CD4-positive, alpha-beta T cell (primary cell): ENCODE measurements at regions not wholly inside any gene's neighbourhood (a gene's known extent, or its start where the extent isn't known, plus 50 kb on each side); places are given as distances from the start of the nearest gene placed in this dataset.

ENCODE experiments used
- ATAC-seq: fragments of 200-7000 bp; cut with Tn5 transposase; one replicate; pipeline ENCODE4 v1.10.0; 2022; ENCODE audit warnings: mild to moderate bottlenecking; ENCODE audit not compliant: poor library complexity
- CTCF ChIA-PET: fragments of 350-600 bp; sonication (Branson Sonifier 250); formaldehyde crosslinking; loops from one replicate; lab custom pipeline; 2021; ENCODE audit warnings: antibody characterized with exemption, inconsistent platforms; lab: Charles Lee
- POLR2A ChIA-PET: fragments of 350-600 bp; sonication (Branson Sonifier 250); formaldehyde crosslinking; loops from one replicate; lab custom pipeline; 2021; ENCODE audit warnings: antibody characterized with exemption, inconsistent platforms; lab: Charles Lee
- DNase-seq, 14 experiments: peaks; one replicate each; pipeline ENCODE4 v3.0.0-alpha.2; 2013 to 2020; ENCODE audit warnings: mixed read lengths in 2 of 14
- H3K27ac ChIP-seq, 2 donors: one replicate each; pipeline versions ENCODE4 v1.5.1 to v1.7.0; 2013; ENCODE audit warnings: low read length in 2 of 2, low read depth in 1 of 2, mild to moderate bottlenecking in 1 of 2
- H3K27me3 ChIP-seq, 2 experiments: 1 replicate in 1 of 2; 2 replicates in 1 of 2; pipeline versions ENCODE4 v1.6.1 to v1.7.0; 2013; ENCODE audit warnings: low read length in 2 of 2, control low read depth in 1 of 2, mild to moderate bottlenecking in 1 of 2, moderate library complexity in 1 of 2; ENCODE audit not compliant: insufficient read depth in 2 of 2, control insufficient read depth in 1 of 2
- H3K36me3 ChIP-seq: one replicate; pipeline ENCODE4 v1.6.1; 2013; ENCODE audit warnings: low read length, control low read depth; ENCODE audit not compliant: insufficient read depth
- H3K4me1 ChIP-seq: one replicate; pipeline ENCODE4 v1.6.1; 2013; ENCODE audit warnings: low read length, control low read depth; ENCODE audit not compliant: insufficient read depth
- H3K4me3 ChIP-seq: one replicate; pipeline ENCODE4 v1.5.1; 2013; ENCODE audit warnings: mild to moderate bottlenecking, low read length, moderate library complexity
- H3K9me3 ChIP-seq, 2 experiments: 1 replicate in 1 of 2; 2 replicates in 1 of 2; pipeline versions ENCODE4 v1.6.1 to v1.7.0; 2013; ENCODE audit warnings: low read length in 2 of 2, mild to moderate bottlenecking in 2 of 2, control low read depth in 1 of 2, moderate library complexity in 1 of 2; ENCODE audit not compliant: control insufficient read depth in 1 of 2, insufficient read depth in 1 of 2
- H3K27ac Mint-ChIP-seq: one replicate; pipeline ENCODE4 v1.8.0; 2020; ENCODE audit warnings: mixed read lengths
- H3K27me3 Mint-ChIP-seq: one replicate; pipeline ENCODE4 v1.8.0; 2021; ENCODE audit warnings: mixed read lengths
- H3K36me3 Mint-ChIP-seq: one replicate; pipeline ENCODE4 v1.8.0; 2021; ENCODE audit warnings: low read depth, mixed read lengths
- H3K4me1 Mint-ChIP-seq: one replicate; pipeline ENCODE4 v1.8.0; 2021; ENCODE audit warnings: low read depth, mixed read lengths
- H3K4me3 Mint-ChIP-seq: one replicate; pipeline ENCODE4 v1.8.0; 2020; ENCODE audit warnings: mild to moderate bottlenecking, mixed read lengths
- H3K9me3 Mint-ChIP-seq: one replicate; pipeline ENCODE4 v1.8.0; 2020; ENCODE audit warnings: mixed read lengths
- CTCF ChIP-seq: fragments of 200-600 bp; IDR thresholded peaks from one replicate; pipeline ENCODE4 v1.8.0; 2022; ENCODE audit warnings: antibody characterized with exemption, mild to moderate bottlenecking
- intact Hi-C, 2 experiments: fragments of 100-400 bp; cut with DNase I in 1 of 2; cut with micrococcal nuclease in 1 of 2; formaldehyde crosslinking; loops; one replicate each; pipeline versions ENCODE4 v1.15.1 to v1.9.0; 2023 to 2025; cut with DNase I, micrococcal nuclease

- no peaks in the 10 kb centered on the region for H3K36me3 ChIP-seq
- DNase-seq: no peak
- Mint-ChIP-seq H3K9me3 (no peaks in the 10 kb centered on the region), H3K36me3 (no peaks in the 10 kb centered on the region), H3K27me3 (no peaks in the 10 kb centered on the region), H3K4me3 (no peak overlapping the region), H3K27ac (no peak overlapping the region), H3K4me1 (peaks cover 16% of the 10 kb centered on the region)
- H3K4me1 ChIP-seq: peaks cover 5% of the 10 kb centered on the region
- H3K9me3 ChIP-seq: peaks cover 0 to 11% of the 10 kb centered on the region in 2 experiments
- ChIA-PET POLR2A (no interaction called here), CTCF (no interaction called here)
- no peak for ATAC-seq
- H3K27me3 ChIP-seq: no peaks in the 10 kb centered on the region
- TF ChIP-seq CTCF: no peak
- H3K27ac ChIP-seq: no peak overlapping the region
- intact Hi-C loops: no loop called here
- H3K4me3 ChIP-seq: no peak overlapping the region
These were observed 198.6 kb downstream of the BCL11B start for GRCh38 chr14:99073431-99073830.

- no peaks in the 10 kb centered on the region for H3K27me3 ChIP-seq
- no peak overlapping the region for H3K4me3 Mint-ChIP-seq
- intact Hi-C loops: no loop called here
- H3K9me3 ChIP-seq: peaks cover 0 to 14% of the 10 kb centered on the region in 2 experiments
- peaks cover 5% of the 10 kb centered on the region for H3K4me1 ChIP-seq
- POLR2A ChIA-PET: no interaction called here
- no peak for TF ChIP-seq CTCF
- H3K9me3 Mint-ChIP-seq: no peaks in the 10 kb centered on the region
- H3K4me1 Mint-ChIP-seq: peaks cover 16% of the 10 kb centered on the region
- no peak for DNase-seq
- CTCF ChIA-PET: no interaction called here
- no peaks in the 10 kb centered on the region for H3K36me3 ChIP-seq
- no peaks in the 10 kb centered on the region for H3K36me3 Mint-ChIP-seq
- H3K27ac Mint-ChIP-seq: no peak overlapping the region
- H3K27me3 Mint-ChIP-seq: no peaks in the 10 kb centered on the region
- H3K27ac ChIP-seq: no peak overlapping the region
- no peak for ATAC-seq
- H3K4me3 ChIP-seq: no peak overlapping the region
These were observed 196.9 kb downstream of the BCL11B start for GRCh38 chr14:99075061-99075460.

GRCh38 chr14:99075771-99076375 lies 196.1 kb downstream of the BCL11B start:
- no peak overlapping the region for H3K27ac Mint-ChIP-seq
- CTCF ChIA-PET: no interaction called here
- H3K27me3 Mint-ChIP-seq: no peaks in the 10 kb centered on the region
- H3K4me3 Mint-ChIP-seq: no peak overlapping the region
- POLR2A ChIA-PET: no interaction called here
- Histone ChIP-seq H3K9me3 (peaks cover 0 to 14% of the 10 kb centered on the region in 2 experiments), H3K27me3 (no peaks in the 10 kb centered on the region), H3K4me3 (no peak overlapping the region), H3K27ac (no peak overlapping the region), H3K36me3 (no peaks in the 10 kb centered on the region), H3K4me1 (peaks cover 5% of the 10 kb centered on the region)
- intact Hi-C loops: no loop called here
- DNase-seq (peak in 1 of 14 experiments; percentile 12), ATAC-seq (no peak)
- no peaks in the 10 kb centered on the region for H3K9me3 Mint-ChIP-seq
- H3K36me3 Mint-ChIP-seq: no peaks in the 10 kb centered on the region
- H3K4me1 Mint-ChIP-seq: peaks cover 16% of the 10 kb centered on the region
- no peak for TF ChIP-seq CTCF
